ENCODE measurements at regions not wholly inside any gene's neighbourhood (a gene's known extent, or its start where the extent isn't known, plus 50 kb on each side); places are given as distances from the start of the nearest gene placed in this dataset.
"Not testable (repeated sequence)": the region's sequence is repeated elsewhere in the genome, so short reads cannot be mapped to it uniquely, and the experiment has no call there.

GRCh38 chr6:4262526-4262925, 127.2 kb upstream of the ECI2 start:
- no peak for DNase-seq (ENCODE audit: low read depth in 2 of 2)

GRCh38 chr6:4259391-4259790, 124.0 kb upstream of the ECI2 start:
- DNase-seq (ENCODE audit: low read depth in 2 of 2) = no peak

- DNase-seq (ENCODE audit: low read depth in 2 of 2) = no peak
Measured at GRCh38 chr6:4258733-4259132, 123.4 kb upstream of the ECI2 start.

GRCh38 chr6:4256969-4257368, 121.6 kb upstream of the ECI2 start:
- DNase-seq (ENCODE audit: low read depth in 2 of 2) = no peak

- no peak for DNase-seq (ENCODE audit: low read depth in 2 of 2)
Measured at GRCh38 chr6:4253604-4254231, 118.3 kb upstream of the ECI2 start.

GRCh38 chr6:4252445-4252844, 117.1 kb upstream of the ECI2 start:
- DNase-seq (ENCODE audit: low read depth in 2 of 2) = not testable (repeated sequence)

GRCh38 chr6:4250645-4251044, 115.3 kb upstream of the ECI2 start:
- no peak for DNase-seq (ENCODE audit: low read depth in 2 of 2)

- DNase-seq (ENCODE audit: low read depth in 2 of 2) = not testable (repeated sequence)
Measured at GRCh38 chr6:4243832-4244231, 108.5 kb upstream of the ECI2 start.

- no peak for DNase-seq (ENCODE audit: low read depth in 2 of 2)
Measured at GRCh38 chr6:4243237-4243636, 107.9 kb upstream of the ECI2 start.

GRCh38 chr6:4242601-4243000, 107.2 kb upstream of the ECI2 start:
- DNase-seq (ENCODE audit: low read depth in 2 of 2) = no peak

- no peak for DNase-seq (ENCODE audit: low read depth in 2 of 2)
Measured at GRCh38 chr6:4240148-4240547, 104.8 kb upstream of the ECI2 start.

- no peak for DNase-seq (ENCODE audit: low read depth in 2 of 2)
Measured at GRCh38 chr6:4225161-4225872, 89.9 kb upstream of the ECI2 start.

GRCh38 chr6:4224067-4224978, 88.9 kb upstream of the ECI2 start:
- no peak for DNase-seq (ENCODE audit: low read depth in 2 of 2)

GRCh38 chr6:4220558-4220957, 85.2 kb upstream of the ECI2 start:
- DNase-seq (ENCODE audit: low read depth in 2 of 2) = no peak

GRCh38 chr6:4218619-4219317, 83.4 kb upstream of the ECI2 start:
- not testable (repeated sequence) for DNase-seq (ENCODE audit: low read depth in 2 of 2)

GRCh38 chr6:4212588-4212987, 77.2 kb upstream of the ECI2 start:
- no peak for DNase-seq (ENCODE audit: low read depth in 2 of 2)

- DNase-seq (ENCODE audit: low read depth in 2 of 2) = peak; percentile 42 to 57
Measured at GRCh38 chr6:4210629-4211419, 75.4 kb upstream of the ECI2 start.

- no peak for DNase-seq (ENCODE audit: low read depth in 2 of 2)
Measured at GRCh38 chr6:4209196-4209595, 73.8 kb upstream of the ECI2 start.

GRCh38 chr6:4208158-4208557, 72.8 kb upstream of the ECI2 start:
- no peak for DNase-seq (ENCODE audit: low read depth in 2 of 2)

- not testable (repeated sequence) for DNase-seq (ENCODE audit: low read depth in 2 of 2)
Measured at GRCh38 chr6:4203642-4204417, 68.5 kb upstream of the ECI2 start.

Data from activated CD4-positive, alpha-beta T cell treated with anti-CD3 and anti-CD28 coated beads for 24 hours (primary cell).